ENCODE measurements at regions not wholly inside any gene's neighbourhood (a gene's known extent, or its start where the extent isn't known, plus 50 kb on each side); places are given as distances from the start of the nearest gene placed in this dataset.

GRCh38 chr19:16016226-16017137 lies 59.8 kb upstream of the TPM4 start:
- no peak for DNase-seq
- no peak for TF ChIP-seq CTCF (IDR thresholded peaks at IDR 0.05)
- H3K27ac Mint-ChIP-seq, result no peak overlapping the region
- no peaks in the 10 kb centered on the region for H3K9me3 Mint-ChIP-seq
- H3K4me3 Mint-ChIP-seq, result no peak overlapping the region
- H3K4me1 Mint-ChIP-seq (ENCODE audit: low read depth), result no peaks in the 10 kb centered on the region
- H3K27me3 Mint-ChIP-seq (ENCODE audit: insufficient read depth), result peaks cover 11% of the 10 kb centered on the region
- H3K36me3 Mint-ChIP-seq (ENCODE audit: low read depth), result no peaks in the 10 kb centered on the region

- no peak overlapping the region for H3K27ac Mint-ChIP-seq
- H3K36me3 Mint-ChIP-seq (ENCODE audit: low read depth), result no peaks in the 10 kb centered on the region
- H3K4me1 Mint-ChIP-seq (ENCODE audit: low read depth), result no peaks in the 10 kb centered on the region
- H3K27me3 Mint-ChIP-seq (ENCODE audit: insufficient read depth), result peaks cover 14% of the 10 kb centered on the region
- TF ChIP-seq CTCF (IDR thresholded peaks at IDR 0.05), result no peak
- no peak overlapping the region for H3K4me3 Mint-ChIP-seq
- H3K9me3 Mint-ChIP-seq, result no peaks in the 10 kb centered on the region
- no peak for DNase-seq
Observed at GRCh38 chr19:16017138-16017490, 59.2 kb upstream of the TPM4 start.

- no peak for TF ChIP-seq CTCF (IDR thresholded peaks at IDR 0.05)
- Mint-ChIP-seq H3K27ac (no peak overlapping the region), H3K27me3 (ENCODE audit: insufficient read depth) (peaks cover 14% of the 10 kb centered on the region), H3K4me3 (no peak overlapping the region), H3K4me1 (ENCODE audit: low read depth) (no peaks in the 10 kb centered on the region), H3K9me3 (no peaks in the 10 kb centered on the region), H3K36me3 (ENCODE audit: low read depth) (no peaks in the 10 kb centered on the region)
- no peak for DNase-seq
Observed at GRCh38 chr19:16018106-16018755, 58.1 kb upstream of the TPM4 start.

- Mint-ChIP-seq H3K4me3 (no peak overlapping the region), H3K9me3 (no peaks in the 10 kb centered on the region), H3K36me3 (ENCODE audit: low read depth) (no peaks in the 10 kb centered on the region), H3K4me1 (ENCODE audit: low read depth) (no peaks in the 10 kb centered on the region), H3K27ac (no peak overlapping the region), H3K27me3 (ENCODE audit: insufficient read depth) (peaks cover 14% of the 10 kb centered on the region)
- no peak for TF ChIP-seq CTCF (IDR thresholded peaks at IDR 0.05)
- no peak for DNase-seq
Observed at GRCh38 chr19:16018801-16019551, 57.3 kb upstream of the TPM4 start.

- H3K36me3 Mint-ChIP-seq (ENCODE audit: low read depth), result no peaks in the 10 kb centered on the region
- no peak overlapping the region for H3K4me3 Mint-ChIP-seq
- no peaks in the 10 kb centered on the region for H3K4me1 Mint-ChIP-seq (ENCODE audit: low read depth)
- peaks cover 14% of the 10 kb centered on the region for H3K27me3 Mint-ChIP-seq (ENCODE audit: insufficient read depth)
- H3K9me3 Mint-ChIP-seq, result no peaks in the 10 kb centered on the region
- no peak for DNase-seq
- no peak overlapping the region for H3K27ac Mint-ChIP-seq
- no peak for TF ChIP-seq CTCF (IDR thresholded peaks at IDR 0.05)
Observed at GRCh38 chr19:16019691-16020448, 56.4 kb upstream of the TPM4 start.

Data from HFFc6 (cell line).